Nephron progenitor cell (in vitro differentiated cells): ENCODE measurements at regions not wholly inside any gene's neighbourhood (a gene's known extent, or its start where the extent isn't known, plus 50 kb on each side); places are given as distances from the start of the nearest gene placed in this dataset.

ENCODE experiments used
- DNase-seq: peaks from one replicate; pipeline ENCODE4 v3.0.0; 2021
- H3K27ac Mint-ChIP-seq: 2 replicates; pipeline ENCODE4 v1.8.0; 2021; ENCODE audit warnings: mild to moderate bottlenecking, moderate library complexity, mixed read lengths
- H3K27me3 Mint-ChIP-seq: 2 replicates; pipeline ENCODE4 v1.8.0; 2021; ENCODE audit warnings: mild to moderate bottlenecking, low read depth, mixed read lengths; ENCODE audit not compliant: poor library complexity
- H3K36me3 Mint-ChIP-seq: 2 replicates; pipeline ENCODE4 v1.8.0; 2021; ENCODE audit warnings: low read depth, mixed read lengths
- H3K4me1 Mint-ChIP-seq: 2 replicates; pipeline ENCODE4 v1.8.0; 2021; ENCODE audit warnings: mixed read lengths
- H3K4me3 Mint-ChIP-seq: 2 replicates; pipeline ENCODE4 v1.8.0; 2021; ENCODE audit warnings: mild to moderate bottlenecking, moderate library complexity, mixed read lengths
- H3K9me3 Mint-ChIP-seq: 2 replicates; pipeline ENCODE4 v1.8.0; 2021; ENCODE audit warnings: mild to moderate bottlenecking, moderate library complexity, mixed read lengths
- TF ChIP-seq, protein P1 (sequence below): fragments of 200-600 bp; sonication (generic); IDR thresholded peaks from 2 replicates; pipeline ENCODE4 v1.5.0; 2021; ENCODE audit warnings: antibody characterized with exemption

DNA sequence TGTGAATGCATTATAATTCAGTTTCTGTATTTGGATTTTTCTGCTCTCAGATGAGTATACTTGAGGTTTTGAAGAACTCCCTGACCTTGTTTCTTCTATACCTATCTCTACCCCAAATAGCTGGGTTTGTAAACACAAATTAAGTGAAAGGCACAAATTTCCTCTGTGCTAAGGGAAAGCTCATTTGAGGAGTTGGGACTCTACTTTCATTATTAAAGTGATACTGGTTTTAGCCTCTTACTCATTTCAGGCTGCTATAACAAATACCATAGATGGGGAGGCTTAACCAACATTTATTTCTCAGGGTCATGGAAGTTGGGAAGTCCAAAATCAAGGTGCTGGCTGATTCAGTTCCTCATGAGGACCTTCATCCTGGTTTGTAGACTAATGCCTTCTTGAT is 97.2 kb upstream of the ANKH start:
- Mint-ChIP-seq H3K4me3 (no peak overlapping the region), H3K9me3 (peaks cover 4% of the 10 kb centered on the region), H3K4me1 (no peaks in the 10 kb centered on the region), H3K27ac (no peak overlapping the region), H3K27me3 (peaks cover 2% of the 10 kb centered on the region), H3K36me3 (no peaks in the 10 kb centered on the region)
- DNase-seq = no peak
- TF ChIP-seq, protein P1, sequence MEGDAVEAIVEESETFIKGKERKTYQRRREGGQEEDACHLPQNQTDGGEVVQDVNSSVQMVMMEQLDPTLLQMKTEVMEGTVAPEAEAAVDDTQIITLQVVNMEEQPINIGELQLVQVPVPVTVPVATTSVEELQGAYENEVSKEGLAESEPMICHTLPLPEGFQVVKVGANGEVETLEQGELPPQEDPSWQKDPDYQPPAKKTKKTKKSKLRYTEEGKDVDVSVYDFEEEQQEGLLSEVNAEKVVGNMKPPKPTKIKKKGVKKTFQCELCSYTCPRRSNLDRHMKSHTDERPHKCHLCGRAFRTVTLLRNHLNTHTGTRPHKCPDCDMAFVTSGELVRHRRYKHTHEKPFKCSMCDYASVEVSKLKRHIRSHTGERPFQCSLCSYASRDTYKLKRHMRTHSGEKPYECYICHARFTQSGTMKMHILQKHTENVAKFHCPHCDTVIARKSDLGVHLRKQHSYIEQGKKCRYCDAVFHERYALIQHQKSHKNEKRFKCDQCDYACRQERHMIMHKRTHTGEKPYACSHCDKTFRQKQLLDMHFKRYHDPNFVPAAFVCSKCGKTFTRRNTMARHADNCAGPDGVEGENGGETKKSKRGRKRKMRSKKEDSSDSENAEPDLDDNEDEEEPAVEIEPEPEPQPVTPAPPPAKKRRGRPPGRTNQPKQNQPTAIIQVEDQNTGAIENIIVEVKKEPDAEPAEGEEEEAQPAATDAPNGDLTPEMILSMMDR = no peak

DNA sequence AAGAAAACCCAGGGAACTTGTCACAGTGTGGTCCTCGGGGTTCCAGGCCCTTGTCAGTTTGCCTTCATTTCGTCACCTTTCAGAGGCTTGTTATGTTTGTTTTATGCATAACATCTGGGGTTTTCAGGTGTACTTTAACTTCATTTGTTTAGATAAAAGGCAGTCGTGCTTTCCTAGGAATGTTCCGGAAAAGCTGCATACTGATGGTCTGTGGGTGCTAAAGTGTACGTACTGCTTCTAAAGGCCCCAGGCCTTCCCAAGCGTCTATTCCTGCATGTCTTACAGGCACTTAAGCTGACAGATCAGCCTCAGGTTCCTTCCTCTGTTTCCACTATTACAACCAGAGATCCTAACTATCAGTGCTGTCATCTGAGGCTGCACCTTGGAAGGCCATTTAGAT is 95.6 kb upstream of the ANKH start:
- TF ChIP-seq, protein P1 = no peak
- Mint-ChIP-seq H3K27ac (no peak overlapping the region), H3K4me1 (no peaks in the 10 kb centered on the region), H3K36me3 (no peaks in the 10 kb centered on the region), H3K9me3 (peaks cover 4% of the 10 kb centered on the region), H3K27me3 (no peaks in the 10 kb centered on the region), H3K4me3 (no peak overlapping the region)
- no peak for DNase-seq

DNA sequence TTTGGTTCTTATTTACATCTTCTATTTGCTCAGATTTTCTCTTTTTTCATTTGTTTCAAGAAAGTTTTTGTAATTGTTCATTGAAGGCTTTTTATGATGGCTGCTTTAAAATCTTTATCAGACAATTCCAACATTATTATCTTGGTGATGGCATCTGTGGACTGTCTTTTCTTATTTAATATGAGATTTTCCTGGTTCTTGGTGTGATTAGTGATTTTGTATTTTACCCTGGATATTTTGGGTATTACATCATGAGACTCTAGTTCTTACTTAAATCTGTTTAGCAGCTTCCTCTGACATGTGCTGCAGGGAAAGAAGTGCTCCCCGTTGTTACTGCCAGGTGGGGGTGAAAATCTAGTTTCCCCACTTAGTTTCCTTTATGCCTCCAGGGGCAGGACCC is 94.2 kb upstream of the ANKH start:
- Mint-ChIP-seq H3K27ac (no peak overlapping the region), H3K36me3 (no peaks in the 10 kb centered on the region), H3K4me3 (no peak overlapping the region), H3K9me3 (peaks cover 4% of the 10 kb centered on the region), H3K4me1 (no peaks in the 10 kb centered on the region), H3K27me3 (no peaks in the 10 kb centered on the region)
- DNase-seq = no peak
- TF ChIP-seq, protein P1 = no peak

DNA sequence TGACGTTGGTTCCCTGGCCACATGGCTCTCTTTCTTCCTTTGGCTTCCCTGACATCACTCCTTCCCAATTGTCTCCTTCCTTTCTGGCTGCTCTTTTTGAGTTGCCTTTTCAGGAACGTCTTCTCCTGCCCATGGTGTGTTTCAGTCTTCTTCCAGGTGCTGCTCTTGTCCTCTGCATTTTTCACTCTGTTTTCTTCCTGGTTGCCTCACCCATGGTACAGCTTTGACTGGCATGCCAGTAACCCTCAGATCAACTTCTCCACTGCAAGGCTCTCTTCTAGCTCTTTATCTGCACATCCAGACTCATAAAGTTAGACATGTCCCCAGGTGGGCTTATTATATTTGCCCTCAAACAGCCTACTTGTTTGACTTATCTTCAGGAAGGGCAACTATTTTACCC is 91.0 kb upstream of the ANKH start:
- Mint-ChIP-seq H3K9me3 (peaks cover 4% of the 10 kb centered on the region), H3K36me3 (no peaks in the 10 kb centered on the region)
- TF ChIP-seq, protein P1 = no peak

DNA sequence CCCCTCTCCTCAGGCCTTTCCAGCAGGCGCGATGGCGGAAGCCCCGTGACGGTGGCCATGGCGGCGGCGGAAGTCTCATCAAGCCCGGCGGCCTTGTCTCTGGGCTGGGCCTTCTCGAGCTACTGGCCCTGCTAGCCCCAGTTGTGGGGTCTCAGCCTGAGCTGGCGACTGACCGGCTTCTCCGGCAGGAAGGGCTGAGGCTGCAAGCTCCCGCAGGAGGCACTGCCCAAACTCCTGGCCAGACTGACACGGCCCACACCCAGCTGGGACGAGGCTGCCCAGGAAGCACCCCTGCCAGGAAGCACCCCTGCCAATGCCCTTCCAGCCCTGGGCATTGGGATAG is 88.5 kb upstream of the ANKH start:
- peaks cover 3% of the 10 kb centered on the region for H3K27me3 Mint-ChIP-seq
- H3K4me3 Mint-ChIP-seq = no peak overlapping the region
- no peaks in the 10 kb centered on the region for H3K9me3 Mint-ChIP-seq
- DNase-seq = no peak
- peaks cover 30% of the 10 kb centered on the region for H3K4me1 Mint-ChIP-seq
- H3K36me3 Mint-ChIP-seq = no peaks in the 10 kb centered on the region
- no peak overlapping the region for H3K27ac Mint-ChIP-seq
- TF ChIP-seq, protein P1 = no peak

More for the DNA sequence above, 91.0 kb upstream of the ANKH start:
- peaks cover 19% of the 10 kb centered on the region for H3K4me1 Mint-ChIP-seq
- H3K4me3 Mint-ChIP-seq = no peak overlapping the region
- no peak for DNase-seq
- no peaks in the 10 kb centered on the region for H3K27me3 Mint-ChIP-seq
- H3K27ac Mint-ChIP-seq = no peak overlapping the region

DNA sequence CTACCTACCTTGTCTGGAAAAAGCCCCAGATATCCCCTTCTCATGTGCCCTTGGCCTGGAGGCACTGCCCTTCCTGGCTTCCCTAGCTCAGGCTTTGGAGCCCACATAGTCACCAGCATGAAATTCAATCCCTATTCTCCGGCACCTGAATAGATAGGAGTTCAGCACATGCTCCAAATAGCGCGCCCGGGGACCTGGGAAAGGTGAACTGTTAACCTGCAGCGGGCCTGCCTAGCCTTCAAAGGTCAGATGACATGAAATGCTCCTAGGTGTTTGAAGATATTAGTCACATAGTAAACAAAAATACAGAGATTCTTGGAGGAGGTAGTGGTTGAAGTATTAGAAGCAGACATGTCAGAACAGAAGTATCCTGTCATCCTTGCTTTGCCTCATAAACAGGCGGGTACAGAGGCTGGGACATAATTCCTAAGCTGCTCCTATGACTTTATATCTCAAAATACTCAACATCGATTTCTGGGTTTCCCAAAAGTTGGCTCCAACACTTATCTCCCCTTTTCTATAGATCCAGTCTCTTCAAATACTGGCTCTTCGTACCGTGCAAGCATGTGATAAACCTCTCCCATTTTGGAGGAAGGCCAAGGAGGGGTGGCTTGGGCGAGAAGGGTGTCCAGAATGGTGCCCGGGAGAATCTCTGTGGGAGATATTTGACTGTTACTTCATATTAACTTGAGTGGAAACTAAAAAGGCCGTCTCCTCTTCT is 88.0 kb upstream of the ANKH start:
- TF ChIP-seq, protein P1 = no peak
- Mint-ChIP-seq H3K27ac (peak overlapping the region; percentile 42), H3K36me3 (no peaks in the 10 kb centered on the region), H3K27me3 (peaks cover 3% of the 10 kb centered on the region), H3K4me3 (no peak overlapping the region), H3K4me1 (peaks cover 30% of the 10 kb centered on the region), H3K9me3 (no peaks in the 10 kb centered on the region)
- no peak for DNase-seq
